ENCODE measurements at regions not wholly inside any gene's neighbourhood (a gene's known extent, or its start where the extent isn't known, plus 50 kb on each side); places are given as distances from the start of the nearest gene placed in this dataset.

DNA sequence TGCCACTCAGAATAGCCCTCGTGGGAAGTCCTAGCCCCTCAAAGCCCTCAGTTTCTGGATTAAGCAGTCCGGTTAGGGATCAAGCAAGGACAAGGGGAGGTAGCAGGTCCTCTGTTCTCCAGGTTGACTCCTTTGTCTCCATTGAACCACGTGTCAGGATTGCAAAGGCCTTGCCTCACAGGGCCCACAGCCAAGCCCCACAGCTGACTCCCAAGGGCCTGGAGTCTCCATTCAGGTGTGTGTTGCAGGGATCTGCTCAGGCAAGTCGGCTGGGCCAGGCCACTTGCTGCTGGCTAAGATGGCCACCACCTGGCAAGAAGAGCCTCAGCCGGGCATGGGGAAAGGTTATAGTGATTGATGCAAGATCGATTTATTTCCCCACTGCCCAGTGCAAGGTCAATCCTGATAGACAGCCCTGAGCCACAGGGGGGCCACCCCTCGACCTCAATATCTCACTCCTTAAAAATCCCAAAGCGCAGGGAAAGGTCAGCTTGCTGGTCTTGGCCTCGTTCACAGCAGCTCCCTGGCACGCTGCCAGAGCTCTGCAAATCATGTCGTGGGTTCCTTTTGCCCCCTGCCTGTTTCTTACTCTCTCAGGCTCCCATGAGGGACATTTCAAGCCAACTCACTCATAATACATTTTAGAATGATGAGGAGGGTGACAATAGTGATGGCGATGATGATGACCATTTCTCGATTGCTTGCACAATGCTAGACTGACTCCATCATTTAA is 75.9 kb downstream of the EDN3 start:
- DNase-seq: no peak

DNA sequence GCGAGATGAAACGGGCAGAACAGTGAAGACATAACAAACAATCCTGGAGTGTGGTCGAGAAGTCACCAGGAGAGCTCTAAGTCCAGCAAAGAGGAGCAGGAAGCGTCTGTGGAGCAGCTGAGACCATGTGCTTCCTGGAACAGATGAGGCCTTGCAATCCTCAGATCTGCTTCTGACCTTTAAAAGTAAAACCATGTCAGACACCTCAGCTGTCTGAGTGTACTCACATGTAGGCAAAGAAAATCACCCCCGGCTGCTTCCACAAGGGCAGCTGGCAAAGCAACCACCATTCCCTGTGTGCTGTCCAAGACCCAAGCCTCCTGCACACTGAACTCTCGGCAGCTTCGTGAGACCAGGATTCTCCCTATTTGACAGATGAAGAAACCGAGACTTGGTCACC is 76.6 kb downstream of the EDN3 start:
- DNase-seq: no peak

DNA sequence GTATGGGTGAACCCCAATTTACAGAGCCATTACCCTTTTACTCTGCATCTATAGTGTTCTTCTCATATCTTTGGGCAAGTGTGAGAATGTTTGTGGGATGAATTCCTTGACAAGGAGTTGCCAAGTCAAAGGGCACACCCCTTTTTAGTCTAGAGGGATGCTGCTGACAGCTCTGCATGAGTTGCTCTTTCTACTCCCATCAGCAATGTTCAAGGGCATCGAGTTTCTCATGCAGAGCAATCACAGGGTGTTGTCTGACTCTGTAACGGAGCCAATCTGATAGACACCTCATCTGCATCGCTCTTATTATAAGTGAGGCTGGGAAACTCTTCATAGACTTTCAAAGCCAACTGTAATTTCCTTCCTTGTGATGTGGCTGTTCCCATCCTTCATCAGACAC is 77.4 kb downstream of the EDN3 start:
- DNase-seq: peak; percentile 49

DNA sequence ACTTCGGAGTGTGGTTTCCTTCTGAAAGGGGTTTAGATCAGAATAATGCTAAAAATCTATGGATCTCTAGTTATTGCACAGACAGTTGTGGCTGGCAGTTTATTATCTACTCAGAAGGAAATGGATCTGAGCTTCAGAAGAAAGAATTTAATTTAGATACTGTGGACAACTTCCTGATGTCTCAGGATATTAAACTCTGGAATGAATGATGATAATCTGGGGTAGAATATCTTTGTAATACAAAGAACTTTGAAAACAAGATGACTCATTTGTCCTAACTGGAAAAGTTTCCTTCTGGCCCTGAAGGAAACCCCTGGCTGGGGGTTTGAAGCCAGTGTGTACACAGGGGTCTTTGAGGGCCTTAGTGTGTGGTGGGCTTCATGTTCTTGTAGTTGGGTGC is 78.0 kb downstream of the EDN3 start:
- peak; percentile 67 for DNase-seq

DNA sequence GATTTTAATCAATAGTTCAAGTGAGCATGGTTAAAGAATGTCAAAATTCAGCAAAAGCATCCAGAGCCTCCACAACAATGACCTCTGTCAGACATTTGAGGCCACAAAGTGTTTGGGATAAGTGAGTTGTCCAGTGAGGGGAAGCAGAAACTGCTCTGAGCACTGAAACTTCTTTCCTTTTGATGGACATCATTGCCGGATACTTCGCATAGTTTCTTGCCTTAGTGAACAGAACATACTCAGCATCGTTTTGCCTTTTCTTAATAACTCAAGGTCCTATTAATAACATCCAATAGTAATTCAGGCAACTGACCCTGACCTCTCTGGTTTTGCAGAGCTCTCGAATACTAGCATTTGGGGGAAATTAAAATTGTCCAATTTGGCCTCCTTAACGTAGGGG is 78.6 kb downstream of the EDN3 start:
- peak; percentile 46 for DNase-seq

DNA sequence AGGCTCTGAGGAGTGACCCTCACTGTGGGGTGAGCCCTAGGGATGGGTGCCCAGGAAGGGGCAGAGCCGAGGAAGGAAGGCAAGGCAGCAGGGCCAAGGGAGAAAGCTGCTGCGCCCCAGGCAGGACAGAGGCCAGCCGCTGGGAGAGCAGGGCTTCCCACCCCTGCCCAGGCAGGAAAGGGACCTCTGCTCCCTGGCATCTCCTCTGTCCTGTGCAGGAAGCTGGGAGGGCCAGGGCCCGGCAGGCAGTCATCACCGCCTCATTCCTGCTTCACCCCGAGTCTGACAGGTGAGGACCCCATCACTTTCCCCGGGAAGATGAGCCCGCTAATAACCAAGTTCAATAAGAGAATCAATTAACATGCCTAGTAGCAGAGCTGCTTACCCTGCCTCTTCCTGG is 81.3 kb downstream of the EDN3 start:
- no peak for DNase-seq

DNA sequence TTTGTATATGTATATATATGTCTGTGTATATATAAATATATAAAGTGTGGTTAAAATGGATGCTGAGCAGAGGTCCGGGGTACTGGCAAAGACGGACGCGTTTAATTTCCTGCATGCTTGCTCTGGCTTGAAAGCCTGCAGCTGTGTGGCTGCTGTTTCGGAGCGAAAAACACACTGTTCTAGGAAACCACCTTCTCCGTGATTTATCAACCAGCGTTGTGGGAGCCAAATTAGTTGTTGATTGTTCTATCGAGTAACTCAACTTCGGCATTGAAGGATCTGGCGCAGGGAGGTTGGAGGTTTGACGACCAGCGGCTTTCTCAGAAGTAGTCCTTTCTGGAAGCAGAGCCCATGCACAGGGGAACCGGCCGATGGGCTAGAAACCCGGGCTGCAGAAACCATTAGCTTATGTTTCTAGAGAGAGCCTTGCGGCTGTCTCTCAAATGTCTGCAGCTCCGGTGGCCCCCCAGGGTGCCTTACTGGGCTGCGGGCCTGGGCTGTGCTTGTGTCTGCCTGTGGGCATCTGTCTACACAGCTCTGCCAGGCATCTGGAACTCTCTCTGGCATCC is 81.8 kb downstream of the EDN3 start:
- no peak for DNase-seq

DNA sequence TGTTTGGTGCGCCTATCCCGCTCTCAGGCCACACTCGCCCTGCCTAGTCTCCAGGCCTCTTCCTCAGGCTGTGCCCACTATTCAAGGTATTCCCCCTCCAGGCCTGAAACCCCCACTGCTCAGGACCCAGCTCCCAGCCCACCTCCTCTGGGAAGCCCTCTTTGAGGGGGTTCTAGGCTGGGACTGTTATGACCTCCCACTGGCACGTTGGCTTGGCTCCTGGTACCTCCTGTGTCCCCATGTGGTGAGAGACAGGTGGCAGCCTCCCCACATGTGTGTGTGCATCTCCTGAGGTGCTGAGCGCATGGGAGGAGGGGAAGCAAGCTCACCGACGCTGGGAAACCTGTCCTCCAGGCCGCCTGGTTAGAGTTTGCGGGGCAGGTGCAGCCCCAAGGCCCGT is 82.5 kb downstream of the EDN3 start:
- DNase-seq: no peak

DNA sequence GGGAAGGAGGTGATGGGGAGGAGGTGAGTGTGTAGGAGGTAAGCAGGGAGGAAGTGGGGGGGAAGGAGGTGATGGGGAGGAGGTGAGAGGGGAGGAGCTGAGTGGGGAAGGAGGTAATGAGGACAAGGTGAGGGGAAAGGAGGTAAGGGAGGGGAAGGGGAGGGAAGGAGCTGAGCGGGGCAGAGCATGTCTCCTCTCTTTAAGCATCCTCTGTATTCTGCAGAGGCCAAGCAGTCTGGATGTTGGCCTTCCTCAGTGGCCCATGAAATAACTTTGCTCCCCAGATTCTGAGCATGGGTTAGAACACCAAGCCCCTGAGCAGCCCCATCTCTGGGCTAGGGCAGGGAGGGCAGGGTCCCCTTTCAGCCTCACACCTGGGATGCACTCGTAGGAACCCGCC is 84.6 kb downstream of the EDN3 start:
- DNase-seq: no peak

DNA sequence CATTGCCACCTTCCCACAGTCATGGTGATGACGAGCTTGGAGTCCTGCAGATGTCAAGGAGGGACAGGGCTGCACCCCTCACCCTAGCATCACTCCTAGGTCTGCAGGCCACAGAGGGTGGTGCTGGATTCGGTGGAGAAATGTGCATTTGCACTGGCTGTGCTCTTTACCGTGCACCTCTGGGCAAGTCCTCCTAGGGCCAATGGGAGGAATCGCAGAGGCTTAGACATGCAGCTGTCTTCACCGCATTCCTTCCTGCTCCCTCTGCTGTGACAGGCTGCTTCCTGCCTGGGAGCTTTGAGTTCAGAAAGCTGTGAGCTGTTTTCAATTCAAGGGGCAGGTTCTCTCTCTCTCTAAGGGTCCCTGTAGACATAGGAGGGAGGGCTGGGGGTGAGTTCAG is 85.1 kb downstream of the EDN3 start:
- DNase-seq: peak; percentile 61

DNA sequence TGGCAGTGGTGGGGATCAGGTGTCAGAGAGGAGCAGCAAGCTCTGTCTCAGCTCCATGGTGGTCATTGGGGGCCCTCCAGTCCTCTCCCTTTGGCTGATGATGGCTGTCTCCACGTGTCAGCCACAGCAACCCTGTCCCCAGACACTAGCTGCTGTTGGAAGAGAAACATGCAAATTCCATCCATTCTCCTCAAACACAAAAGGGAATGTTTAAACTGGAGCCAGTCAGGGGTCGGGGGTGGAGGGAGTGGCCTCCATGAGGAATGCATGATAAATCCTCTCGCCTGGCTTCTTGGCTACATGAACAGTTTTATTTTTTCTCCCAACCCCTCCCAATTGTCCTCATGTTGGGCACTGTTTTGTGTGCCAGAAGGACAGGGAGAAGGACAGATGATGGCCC is 86.4 kb downstream of the EDN3 start:
- peak; percentile 83 for DNase-seq

DNA sequence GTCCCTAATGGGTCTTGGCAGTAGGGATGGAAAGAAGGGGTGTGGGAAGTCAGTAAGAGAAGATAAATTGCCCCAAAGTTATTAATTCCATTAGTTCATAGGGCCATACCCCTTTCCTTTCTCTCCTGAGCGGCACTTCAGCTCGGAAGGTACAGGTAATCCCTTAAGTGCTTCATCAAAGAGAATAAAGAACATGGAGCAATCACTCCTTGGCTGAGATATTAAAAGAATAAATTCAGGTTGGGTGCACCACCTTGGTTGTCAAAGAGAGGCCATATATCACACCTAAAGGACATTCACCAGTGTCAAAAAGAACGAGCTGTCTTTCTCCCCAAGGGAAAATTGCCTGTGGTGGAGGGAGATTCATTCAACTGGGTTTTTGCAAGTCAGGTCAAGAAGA is 87.5 kb downstream of the EDN3 start:
- no peak for DNase-seq

DNA sequence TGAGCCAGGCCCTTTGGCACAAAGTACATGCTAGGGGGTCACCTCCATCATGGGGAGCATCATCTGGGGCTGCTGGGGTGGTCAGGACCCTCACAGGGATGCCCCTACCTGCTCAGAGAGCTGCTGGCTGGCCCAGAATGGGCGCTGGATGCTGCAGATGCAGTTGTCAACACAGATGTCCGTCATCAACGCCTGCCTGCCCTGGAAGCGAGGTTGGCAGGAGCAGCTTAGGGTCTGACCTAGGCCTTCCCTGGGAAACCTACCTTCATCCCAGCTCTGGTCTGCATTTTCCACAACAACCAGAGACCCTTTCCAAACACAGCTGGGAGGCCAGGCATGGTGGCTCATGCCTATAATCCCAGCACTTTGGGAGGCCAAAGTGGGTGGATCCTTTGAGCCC is 88.0 kb downstream of the EDN3 start:
- no peak for DNase-seq

DNA sequence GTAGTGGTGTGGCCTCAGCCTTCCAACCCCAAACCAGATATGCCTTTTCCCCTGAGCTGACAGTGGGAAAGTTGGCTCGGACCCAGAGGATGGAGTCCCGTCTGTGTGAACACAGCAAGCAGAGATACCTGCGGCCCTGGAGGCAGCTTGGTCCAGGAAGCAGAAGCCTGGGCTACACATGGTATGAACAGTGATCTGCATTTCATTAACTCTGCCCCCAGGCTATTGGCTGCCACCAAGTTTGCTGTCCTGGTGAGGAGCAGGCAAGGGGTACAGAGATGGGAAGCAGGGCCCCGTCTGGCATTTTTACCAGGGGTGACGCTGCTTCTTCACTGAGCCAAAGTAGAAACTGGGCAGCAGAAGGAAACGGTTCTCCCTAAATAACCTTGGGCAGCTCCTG is 90.0 kb downstream of the EDN3 start:
- DNase-seq: no peak

DNA sequence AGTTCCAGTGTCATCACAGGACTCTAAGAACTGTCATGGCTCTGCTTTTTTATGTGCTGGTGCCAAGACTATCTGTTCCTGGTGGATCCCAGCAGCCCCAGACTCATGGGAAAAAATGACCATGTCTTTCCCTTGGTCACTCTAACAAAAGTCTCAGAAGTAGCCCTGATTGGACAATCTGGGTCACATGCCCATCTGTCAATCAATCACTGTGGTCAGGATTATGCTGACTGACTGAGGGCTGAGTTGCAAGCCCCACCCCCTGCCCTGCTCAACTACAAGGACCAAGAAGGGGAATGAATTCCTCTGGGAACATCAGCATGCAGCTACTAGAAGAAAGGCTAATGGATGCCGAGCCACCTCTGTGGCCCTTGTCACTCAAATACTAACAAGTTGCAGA is 91.6 kb downstream of the EDN3 start:
- no peak for DNase-seq

DNA sequence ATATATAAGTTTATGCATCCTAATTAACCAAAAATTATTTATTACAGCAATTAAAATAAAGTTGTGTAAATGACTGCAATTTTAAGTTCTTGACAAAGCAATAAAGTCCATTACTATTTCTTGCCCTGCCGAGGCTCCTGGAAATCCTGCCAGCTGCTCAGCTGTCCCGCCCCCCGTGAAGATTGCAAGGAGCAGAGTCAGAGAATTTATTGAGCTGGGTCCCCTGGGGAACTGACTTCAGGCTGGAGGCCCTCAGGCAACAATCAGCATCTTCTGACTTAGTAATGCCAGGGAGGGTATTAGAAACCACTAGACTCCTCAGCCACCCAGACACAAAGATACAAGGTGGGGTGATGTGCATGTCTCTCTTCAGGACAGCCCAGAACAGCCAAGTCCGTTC is 92.3 kb downstream of the EDN3 start:
- DNase-seq: peak; percentile 79

DNA sequence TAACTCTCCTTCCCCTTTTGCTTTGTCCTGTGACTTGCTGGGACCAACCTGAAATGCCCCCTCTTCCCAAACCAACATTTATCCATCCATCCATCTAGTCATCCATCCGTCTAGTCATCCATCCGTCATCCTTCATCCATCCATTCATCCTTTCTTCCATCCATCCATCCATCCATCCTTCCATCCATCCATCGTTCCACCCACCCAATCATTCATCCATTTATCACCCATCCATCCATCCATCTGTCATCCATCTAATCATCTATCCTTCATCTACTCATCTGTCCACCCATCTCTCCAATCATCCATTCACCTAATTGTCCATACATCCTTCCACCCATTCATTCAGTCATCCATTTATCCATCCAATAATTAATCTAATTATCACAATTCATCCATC is 92.7 kb downstream of the EDN3 start:
- DNase-seq: no peak

DNA sequence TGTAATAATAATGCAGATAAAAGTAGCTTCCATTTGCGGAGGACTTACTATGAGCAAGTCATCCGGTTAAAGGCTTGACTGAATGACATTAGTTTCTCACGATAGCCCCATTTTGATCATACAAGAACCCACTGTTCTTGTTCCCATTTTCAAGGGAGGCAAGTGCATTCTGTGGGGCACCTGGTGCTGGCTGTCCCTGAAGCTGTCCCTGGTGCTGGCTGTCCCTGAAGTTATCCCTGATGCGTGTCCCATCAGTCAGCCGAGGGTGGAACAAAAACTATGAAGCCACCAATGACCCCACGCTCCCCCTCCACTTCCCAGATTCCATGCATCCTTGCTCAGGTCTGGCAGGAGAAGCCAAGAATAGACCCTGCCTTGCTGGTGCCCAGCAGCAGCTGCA is 95.3 kb downstream of the EDN3 start:
- no peak for DNase-seq

DNA sequence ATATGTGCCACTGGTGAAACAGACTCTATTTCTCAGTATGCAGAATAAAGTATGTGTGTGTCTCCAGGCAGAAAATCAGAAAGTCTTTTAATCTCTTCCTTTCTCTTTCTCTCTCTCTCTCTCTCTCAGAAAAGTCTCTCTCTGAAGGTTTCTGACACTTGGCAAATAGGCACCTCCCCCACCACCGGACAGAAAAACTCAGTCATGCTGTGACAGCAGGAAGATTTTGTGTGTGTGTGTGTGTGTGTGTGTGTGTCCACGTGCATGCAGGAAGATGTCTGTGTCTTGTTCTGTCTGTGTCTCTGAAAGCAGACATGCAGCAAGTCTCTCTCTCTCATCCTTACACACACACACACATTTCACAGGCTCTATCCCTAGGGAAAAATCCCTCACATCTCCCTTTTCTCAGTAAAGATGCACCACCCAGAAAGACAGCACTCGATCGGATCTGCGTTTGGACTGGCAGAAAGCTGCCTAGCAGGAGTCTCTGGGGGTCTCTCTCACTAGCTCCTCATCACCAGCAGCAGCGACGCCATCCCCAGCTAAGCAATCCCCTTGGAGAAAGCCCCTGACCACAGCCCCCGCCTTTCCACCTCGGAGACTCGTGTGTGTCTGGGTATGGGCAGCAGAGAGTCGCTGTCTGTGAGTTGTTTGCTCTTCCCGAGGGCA is 98.3 kb downstream of the EDN3 start:
- peak; percentile 52 for DNase-seq

DNA sequence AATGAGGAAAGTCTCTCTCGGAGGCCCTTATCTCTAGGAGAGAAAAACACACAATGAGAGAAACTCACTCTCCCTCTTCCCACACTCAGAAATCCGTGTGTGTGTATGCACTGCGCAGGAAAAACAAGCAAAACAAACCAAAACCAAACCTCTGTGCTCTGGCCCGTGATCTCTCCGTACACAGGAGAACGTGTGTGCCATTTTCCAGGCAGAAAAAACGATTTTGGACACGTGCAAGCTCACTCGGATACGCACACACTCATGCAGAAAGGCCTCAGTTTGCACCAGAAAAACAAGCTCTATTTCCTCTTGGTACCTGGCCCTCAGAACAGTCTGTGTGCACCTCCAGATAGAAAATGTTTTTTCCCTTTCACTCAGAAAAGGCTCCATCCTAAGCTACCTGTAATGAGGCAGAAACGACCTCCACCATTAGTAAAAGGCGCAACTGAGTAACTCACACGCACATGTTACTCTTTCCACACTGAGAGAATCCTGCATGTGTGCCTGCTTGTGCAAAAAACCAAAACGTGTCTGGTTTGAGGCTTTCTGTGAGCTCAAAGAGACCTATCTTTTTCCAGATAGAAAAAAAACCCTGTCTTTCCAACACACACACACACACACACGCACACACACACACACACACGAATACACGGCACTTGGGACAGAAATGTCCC is 99.2 kb downstream of the EDN3 start:
- no peak for DNase-seq

DNA sequence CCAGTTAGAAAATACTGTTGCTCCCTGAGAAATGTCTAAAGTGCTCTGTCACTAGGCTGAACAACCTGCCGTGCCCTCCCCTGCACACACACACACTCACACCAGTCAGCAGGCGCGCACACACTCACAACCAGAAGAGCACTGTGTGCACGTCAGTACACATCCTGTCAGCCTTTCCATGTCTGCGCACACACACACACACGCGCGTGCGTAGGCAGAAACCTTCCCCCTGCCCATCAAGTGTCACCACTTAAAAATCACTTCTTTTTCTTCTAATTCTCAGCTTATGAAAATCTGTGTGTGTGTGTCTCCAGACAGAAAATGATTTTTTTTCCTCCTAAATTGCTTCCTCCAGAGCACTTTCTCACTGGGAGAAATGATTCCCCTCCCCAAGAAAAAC is 100.3 kb downstream of the EDN3 start:
- DNase-seq: no peak

DNA sequence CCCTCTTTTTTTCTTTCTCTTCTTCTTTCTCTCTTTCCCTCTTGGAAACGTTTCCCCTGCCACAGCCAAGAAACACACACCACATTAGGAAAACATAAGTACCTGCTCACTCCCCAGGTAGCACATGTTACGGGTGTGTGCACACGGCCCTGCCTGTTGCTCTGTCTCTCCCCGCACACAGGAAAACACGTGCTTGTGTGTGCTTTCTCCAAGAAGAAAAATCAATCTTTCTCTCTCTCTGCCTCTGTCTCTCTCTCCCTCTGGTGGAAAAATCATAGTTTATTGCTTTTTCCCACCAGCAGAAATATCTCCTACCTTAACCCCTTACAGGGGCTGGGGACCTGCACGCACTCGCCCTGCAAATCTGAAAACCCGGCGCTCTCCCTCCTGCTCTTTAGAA is 102.3 kb downstream of the EDN3 start:
- DNase-seq: peak; percentile 63

DNA sequence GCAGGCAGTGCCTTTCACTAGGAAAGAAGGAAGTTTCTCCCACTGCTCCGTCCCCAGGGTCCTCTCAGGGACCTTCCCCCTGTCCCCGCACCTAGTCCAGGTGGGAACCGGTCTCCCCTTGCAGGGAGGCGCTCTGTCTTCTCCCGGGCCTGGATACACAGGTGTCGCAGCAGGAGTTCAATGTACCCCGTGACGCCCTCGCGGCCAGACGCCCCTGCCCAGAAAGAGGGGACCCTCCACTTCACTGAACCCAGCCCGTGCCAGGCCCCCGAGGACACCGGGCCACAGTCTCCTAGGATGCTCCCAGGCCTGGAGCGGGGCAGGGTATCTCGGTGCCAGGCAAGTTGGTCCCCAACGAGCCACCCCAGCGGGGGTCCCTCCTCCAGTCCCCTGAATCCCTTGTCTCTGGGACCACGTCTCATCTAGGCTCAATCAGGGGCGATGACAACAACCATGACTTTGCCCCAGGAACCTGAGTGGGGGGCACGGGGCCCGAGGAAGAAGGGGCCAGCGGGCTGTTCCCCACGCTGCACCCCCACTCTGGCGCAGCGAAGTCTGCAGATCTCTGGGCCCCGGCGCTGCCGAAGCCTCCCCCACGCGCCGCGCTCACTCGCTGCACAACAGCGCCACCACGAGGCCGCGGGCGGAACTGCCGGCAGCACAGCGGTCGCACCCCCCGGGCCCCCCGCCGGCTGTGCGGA is 103.0 kb downstream of the EDN3 start:
- peak; percentile 41 for DNase-seq

DNA sequence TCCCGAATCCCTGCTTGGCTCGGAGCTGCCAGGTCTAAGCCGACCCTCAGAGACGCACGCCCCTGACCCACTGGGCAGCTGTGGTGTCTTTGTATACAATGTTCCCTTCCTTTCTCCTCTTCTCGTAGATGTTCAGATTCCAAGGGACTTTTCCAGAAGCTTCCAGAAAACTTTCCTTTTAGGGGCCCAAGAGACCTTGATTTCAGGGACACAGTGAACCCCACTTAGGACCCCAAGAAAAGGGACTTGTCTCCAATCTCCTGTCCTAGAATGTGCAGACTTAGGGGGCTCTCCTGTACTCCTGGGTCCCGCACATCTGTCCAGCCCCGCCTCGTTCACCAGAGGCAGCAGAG is 103.5 kb downstream of the EDN3 start:
- DNase-seq: no peak

Data from fibroblast of skin of right quadriceps (primary cell).